NCI-H2171 (cell line): ENCODE measurements at regions not wholly inside any gene's neighbourhood (a gene's known extent, or its start where the extent isn't known, plus 50 kb on each side); places are given as distances from the start of the nearest gene placed in this dataset.
"Not testable (repeated sequence)": the region's sequence is repeated elsewhere in the genome, so short reads cannot be mapped to it uniquely, and the experiment has no call there.

Source experiments
- DNase-seq: peaks from one replicate; lab custom pipeline; 2025; lab: John Stamatoyannopoulos, UW

- DNase-seq, result no peak
Measured at GRCh38 chrY:7725791-7726460, 814.4 kb upstream of the AMELY start.

GRCh38 chrY:7723991-7724632 lies 812.6 kb upstream of the AMELY start:
- DNase-seq, result no peak

GRCh38 chrY:7723127-7723526 lies 811.6 kb upstream of the AMELY start:
- DNase-seq, result no peak

GRCh38 chrY:7722566-7722965 lies 811.0 kb upstream of the AMELY start:
- DNase-seq, result no peak

DNA sequence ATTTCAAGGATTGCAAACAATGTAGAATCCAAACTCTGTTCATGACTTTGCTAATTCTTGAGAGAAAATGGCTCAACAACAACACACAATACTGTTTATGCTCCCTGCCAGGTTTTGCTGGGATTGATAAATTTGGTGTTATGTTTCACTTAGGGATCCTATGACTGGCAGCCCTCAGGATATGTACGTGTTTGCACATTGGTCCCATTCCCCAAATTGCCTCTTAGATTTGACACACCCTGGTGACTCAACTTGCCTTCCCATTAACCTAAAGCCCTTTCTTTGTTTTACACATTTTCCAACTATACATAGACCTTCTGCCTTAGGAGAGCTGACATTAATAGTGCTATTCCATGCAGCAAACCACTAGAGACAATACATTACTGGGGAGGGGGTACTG lies 809.4 kb upstream of the AMELY start:
- DNase-seq, result no peak

- DNase-seq, result no peak
Measured at GRCh38 chrY:7719271-7719670, 807.7 kb upstream of the AMELY start.

DNA sequence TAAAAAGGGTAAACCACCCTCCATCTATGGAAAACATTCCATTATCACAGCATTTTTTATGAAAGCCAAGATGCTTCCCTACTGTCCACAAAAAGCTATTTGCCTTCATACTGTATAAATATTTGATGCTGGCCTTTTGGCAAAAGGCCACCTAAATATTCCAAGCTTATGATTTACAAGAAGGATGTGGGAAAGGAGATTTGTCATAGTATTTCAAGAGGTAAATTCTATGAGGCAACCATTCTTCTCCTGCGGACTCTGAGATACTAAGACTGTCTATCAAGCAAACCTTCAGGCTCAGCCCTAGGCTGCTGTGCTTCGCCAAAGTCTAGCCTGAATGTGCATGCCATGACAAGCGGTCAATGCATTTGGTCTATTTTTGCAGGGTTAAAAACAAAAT lies 807.1 kb upstream of the AMELY start:
- no peak for DNase-seq

DNA sequence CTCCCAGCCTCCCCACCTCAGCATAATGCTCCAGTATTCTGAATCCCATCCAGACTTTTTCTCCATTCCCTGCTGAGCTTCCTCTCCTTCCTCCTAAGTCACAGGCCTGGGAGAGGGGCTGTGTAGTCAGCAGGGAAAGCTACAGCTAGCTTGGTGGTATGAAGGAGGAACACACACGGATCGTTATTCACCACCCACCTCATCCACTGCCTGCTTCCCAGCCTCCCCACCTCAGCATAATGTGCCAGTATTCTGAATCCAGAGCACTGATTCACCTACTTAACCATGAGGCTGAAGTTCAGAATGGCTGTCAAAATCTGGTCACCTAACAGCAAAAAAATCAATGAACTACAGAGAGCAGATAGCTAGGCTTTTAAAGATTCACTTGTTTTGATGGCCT lies 806.6 kb upstream of the AMELY start:
- DNase-seq, result no peak

- DNase-seq, result no peak
Measured at GRCh38 chrY:7714426-7714825, 802.9 kb upstream of the AMELY start.

DNA sequence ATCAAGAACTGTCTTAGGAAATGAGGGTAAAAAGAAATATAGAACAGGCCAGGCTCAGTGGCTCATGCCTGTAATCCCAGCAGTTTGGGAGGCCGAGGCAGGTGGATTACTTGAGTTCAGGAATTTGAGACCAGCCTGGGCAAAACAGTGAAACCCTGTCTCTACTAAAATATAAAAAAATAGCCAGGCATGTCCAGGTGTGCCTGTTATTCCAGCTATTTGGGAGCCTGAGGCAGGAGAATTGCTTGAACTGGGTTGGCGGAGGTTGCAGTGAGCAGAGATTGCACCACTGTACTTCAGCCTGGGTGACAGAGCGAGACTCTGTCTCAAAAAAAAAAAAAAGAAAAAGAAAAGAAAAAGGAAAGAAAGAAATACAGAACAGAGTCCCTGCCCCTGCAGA lies 802.2 kb upstream of the AMELY start:
- DNase-seq, result not testable (repeated sequence)

- DNase-seq, result no peak
Measured at GRCh38 chrY:7712289-7712688, 800.7 kb upstream of the AMELY start.

DNA sequence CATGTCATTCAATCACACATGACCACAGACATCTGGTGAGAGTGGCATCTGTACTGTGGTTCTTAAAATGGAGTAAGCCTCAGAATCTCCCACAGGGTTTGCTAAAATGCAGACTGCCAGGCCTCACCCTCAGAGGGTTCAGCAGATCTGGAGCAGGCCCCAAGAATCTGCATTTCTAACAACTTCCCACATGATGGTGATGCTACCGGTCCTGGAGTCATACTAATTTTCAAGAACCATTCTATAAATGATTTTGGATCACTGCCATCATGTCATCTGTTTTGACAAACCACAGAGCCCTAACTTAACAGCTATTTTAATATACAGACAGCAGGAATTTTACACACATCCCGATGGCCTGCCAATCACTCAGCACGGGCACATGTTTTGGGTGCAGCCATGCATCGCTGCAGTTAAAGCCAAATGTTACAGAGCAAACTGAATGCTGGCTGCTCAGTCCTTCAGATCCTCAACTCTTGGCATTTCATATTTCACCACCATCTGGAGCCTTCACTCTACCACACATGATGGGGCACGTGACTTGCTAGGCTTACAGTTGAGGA lies 792.1 kb upstream of the AMELY start:
- peak; percentile 71 for DNase-seq

- DNase-seq, result no peak
Measured at GRCh38 chrY:7702481-7702880, 790.9 kb upstream of the AMELY start.

DNA sequence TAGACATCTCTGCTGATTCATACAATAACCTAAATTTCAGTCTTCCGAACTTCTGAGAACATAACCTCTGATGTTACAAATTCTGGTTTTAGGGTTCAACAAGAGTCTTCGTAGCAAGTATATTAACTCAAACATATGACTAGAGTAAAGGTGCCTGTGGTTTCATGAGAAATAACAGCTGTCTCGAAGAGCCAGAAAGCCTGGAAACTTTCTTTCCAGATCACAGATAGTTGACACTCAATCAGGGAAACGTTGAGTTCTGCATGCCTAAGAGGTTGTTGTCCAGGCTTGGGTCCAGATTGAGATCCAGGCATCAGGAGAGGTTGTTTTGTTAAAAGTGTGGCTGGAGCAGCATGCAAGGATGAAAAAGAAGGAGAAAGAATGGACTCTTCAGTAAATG lies 790.1 kb upstream of the AMELY start:
- DNase-seq, result no peak

DNA sequence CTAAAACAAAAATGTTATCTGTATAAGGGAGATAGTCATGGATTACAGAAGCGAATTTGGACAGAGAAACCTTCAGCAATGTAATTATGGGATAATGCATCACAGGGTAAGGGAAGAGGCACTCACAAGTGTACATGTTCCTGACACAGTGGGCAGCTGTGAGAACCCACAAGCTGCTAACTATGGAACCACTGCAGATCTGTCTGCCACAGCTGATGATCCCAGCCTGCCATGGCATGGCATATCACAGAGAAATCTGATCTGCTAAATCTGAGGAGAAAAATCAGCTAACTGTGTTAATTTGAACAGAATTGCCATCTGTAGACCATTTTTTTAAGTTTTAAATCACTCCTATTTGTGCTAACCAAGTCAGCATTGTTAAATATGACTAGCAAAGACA lies 786.0 kb upstream of the AMELY start:
- peak; percentile 66 for DNase-seq

DNA sequence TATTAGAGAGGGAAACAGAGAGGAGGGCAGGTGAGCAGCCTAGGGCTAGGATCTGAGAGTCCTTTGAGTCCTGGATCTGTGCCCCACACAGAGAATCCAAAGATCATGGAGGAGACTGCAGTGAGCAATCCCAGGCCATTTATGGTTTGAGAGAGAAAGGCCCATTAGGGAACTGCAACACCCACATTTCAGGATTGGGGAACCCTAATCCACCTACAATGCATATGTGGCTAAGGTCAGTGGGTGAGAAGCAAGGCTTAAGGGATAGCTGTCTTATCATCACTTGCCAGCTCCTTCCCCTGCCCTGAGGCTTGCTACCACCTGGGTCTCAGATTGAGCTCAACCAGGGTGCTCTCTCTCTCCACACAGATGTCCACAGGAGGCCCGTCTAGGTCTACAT lies 781.1 kb upstream of the AMELY start:
- no peak for DNase-seq

GRCh38 chrY:7687086-7687485 lies 775.5 kb upstream of the AMELY start:
- no peak for DNase-seq

DNA sequence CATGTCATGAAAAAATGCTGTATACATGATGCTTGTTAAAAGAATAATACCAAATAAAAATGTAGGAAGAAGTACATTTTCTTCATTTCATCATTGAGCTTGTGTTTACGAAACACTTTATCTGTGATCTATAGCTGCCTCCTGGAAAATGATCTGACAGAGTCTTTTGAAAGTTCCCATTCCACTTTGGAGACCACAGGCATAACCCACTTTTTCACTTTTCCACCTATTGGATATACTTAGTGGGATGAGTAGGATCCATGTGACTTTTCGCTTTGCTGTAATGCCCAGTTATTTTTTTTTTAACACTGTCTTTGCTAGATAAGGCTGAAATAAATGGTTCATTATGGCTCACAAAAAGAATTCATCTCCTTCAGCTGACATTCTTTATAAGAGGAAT lies 773.0 kb upstream of the AMELY start:
- DNase-seq, result no peak

DNA sequence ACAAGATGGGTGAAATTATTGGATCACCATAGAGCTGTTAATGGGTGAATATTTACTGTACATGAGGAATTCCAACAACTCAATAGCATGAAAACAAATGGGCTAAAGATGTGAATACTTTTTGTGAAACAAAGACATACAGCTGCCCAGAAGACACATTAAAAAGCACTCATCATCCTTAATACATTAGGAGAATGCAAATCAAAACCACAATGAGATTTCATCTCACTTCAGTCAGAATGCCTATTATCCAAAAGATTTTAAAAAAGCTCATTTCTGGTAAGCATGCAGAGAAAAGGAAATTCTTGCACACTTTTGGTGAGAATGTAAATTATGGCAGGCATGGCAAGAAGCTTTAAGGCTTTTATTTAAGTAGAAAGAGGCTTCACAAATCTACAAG lies 770.8 kb upstream of the AMELY start:
- no peak for DNase-seq

DNA sequence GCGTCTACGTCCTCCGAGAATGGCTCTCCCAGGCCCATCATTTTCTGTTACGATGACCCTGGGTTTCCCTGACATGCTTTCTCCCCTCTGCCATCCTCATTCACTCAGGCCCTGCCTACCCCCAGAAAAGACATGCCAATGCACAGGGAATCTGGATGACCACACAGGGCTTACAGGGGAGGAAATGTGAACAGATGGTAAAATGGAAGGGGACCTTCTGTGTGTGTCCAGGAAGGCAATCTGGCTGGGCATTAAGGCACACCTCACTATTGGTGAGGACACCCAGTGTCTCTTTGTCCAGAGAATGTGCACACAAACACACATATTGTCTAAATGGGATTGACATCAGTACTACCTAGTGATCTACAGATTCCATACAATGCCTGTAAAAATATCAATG lies 769.9 kb upstream of the AMELY start:
- DNase-seq, result no peak

DNA sequence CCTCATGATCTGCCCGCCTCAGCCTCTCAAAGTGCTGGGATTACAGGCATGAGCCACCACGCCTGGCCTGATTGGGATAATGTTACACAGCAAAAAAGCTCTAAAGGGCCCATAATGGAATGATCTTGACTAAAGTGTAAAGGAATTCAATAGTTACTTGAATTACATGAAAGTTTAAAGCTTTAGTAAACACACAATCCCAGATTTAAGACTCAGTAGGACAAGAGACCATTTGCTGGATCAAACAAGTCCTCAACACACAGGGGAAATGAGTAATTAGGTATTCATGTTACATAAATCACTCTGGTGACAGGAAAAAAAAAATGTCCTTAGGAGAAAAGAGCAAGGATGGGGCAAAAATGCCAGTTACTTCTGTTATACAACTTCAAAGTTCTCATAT lies 762.9 kb upstream of the AMELY start:
- peak; percentile 0 for DNase-seq

DNA sequence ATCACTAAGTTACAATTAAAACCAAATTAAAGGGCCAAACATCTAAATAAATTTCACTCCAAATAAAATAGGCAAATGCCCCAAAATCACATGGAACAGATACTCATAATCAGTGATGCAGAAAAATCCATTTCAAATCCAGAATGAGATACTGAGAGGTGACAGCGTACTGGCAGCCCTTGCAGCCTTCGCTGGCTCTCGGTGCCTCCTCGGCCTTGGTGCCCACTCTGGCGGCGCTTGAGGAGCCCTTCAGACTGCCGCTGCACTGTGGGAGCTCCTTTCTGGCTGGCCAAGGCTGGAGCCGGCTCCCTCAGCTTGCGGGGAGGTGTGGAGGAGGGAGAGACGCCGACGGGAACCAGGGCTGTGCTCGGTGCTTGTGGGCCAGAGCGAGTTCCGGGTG lies 761.2 kb upstream of the AMELY start:
- DNase-seq, result no peak

DNA sequence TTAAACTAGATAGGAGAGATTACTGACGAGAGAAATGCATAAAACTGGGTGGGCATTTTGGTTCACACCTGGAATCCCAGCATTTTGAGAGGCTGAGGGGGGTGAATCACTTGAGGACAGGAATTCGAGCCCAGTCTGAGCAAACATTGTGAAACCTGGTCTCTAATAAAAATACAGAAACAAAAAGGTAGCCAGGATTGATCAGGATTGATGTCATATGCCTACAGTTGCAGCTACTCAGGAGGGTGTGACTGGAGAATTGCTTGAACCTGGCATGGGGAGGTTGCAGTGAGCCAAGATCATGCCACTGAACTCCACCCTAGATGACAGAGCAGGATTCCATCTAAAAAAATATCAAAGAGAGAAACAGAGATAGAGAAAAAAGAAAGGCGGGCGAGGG lies 751.7 kb upstream of the AMELY start:
- DNase-seq, result no peak

DNA sequence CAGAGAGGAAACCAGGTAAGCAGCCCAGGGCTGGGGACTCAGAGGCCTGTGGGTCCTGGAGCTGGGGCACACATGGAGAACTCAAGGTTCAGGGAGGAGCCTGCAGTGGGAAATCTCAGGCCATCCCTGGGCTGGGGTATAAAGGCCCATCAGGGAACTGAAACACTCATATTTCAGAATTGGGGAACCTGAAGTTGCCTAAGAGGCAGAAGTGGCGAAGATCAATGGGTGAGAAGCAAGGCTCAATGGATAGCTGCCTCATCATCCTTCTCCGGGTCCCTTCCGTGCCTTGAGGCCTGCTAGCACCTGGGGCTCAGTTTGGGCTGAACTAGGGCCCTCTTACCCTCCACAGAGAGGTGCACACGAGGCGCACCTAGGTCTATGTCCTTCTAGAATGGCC lies 747.5 kb upstream of the AMELY start:
- no peak for DNase-seq
